Mesothelial cell of epicardium (in vitro differentiated cells): ENCODE measurements at regions not wholly inside any gene's neighbourhood (a gene's known extent, or its start where the extent isn't known, plus 50 kb on each side); places are given as distances from the start of the nearest gene placed in this dataset.
"Not testable (repeated sequence)": the region's sequence is repeated elsewhere in the genome, so short reads cannot be mapped to it uniquely, and the experiment has no call there.

Experiments
- DNase-seq, 2 experiments: peaks; one replicate each; pipeline ENCODE4 v3.0.0; 2021; ENCODE audit warnings: low spot score in 2 of 2; ENCODE audit not compliant: unreplicated experiment in 2 of 2
- H3K27ac Mint-ChIP-seq: 2 replicates; pipeline ENCODE4 v1.8.0; 2021; ENCODE audit warnings: mixed read lengths
- H3K27me3 Mint-ChIP-seq: 2 replicates; pipeline ENCODE4 v1.8.0; 2021; ENCODE audit warnings: low read depth, mixed read lengths
- H3K36me3 Mint-ChIP-seq: 2 replicates; pipeline ENCODE4 v1.8.0; 2021; ENCODE audit warnings: mixed read lengths
- H3K4me1 Mint-ChIP-seq: 2 replicates; pipeline ENCODE4 v1.8.0; 2021; ENCODE audit warnings: mixed read lengths
- H3K4me3 Mint-ChIP-seq: 2 replicates; pipeline ENCODE4 v1.8.0; 2021; ENCODE audit warnings: mild to moderate bottlenecking, moderate library complexity, mixed read lengths
- H3K9me3 Mint-ChIP-seq: 2 replicates; pipeline ENCODE4 v1.8.0; 2021; ENCODE audit warnings: mixed read lengths
- TF ChIP-seq, protein P1 (sequence below): fragments of 200-600 bp; sonication (generic); IDR thresholded peaks from one replicate; pipeline ENCODE4 v1.5.0; 2021; ENCODE audit warnings: antibody characterized with exemption; ENCODE audit not compliant: unreplicated experiment

DNA sequence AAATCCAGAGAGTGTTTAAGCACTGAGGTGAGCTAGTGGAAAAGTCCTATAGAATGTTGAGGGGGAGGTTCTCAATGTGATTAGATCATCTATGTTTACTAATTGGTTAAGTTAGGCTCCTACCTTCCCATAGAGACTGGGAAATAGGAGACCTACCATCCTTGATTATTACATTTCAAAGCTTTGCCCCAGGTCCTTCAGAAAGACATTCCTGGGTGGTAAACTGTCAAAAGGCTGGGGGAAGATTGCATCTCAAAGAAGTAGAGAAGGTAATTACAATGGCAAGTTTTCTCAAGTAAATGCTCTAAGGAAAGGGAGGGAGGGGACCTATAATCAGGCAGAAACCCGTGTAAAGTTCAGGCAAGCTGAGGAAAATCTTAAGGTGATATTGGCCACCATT lies 247.8 kb upstream of the SMIM30 start:
- TF ChIP-seq, protein P1, sequence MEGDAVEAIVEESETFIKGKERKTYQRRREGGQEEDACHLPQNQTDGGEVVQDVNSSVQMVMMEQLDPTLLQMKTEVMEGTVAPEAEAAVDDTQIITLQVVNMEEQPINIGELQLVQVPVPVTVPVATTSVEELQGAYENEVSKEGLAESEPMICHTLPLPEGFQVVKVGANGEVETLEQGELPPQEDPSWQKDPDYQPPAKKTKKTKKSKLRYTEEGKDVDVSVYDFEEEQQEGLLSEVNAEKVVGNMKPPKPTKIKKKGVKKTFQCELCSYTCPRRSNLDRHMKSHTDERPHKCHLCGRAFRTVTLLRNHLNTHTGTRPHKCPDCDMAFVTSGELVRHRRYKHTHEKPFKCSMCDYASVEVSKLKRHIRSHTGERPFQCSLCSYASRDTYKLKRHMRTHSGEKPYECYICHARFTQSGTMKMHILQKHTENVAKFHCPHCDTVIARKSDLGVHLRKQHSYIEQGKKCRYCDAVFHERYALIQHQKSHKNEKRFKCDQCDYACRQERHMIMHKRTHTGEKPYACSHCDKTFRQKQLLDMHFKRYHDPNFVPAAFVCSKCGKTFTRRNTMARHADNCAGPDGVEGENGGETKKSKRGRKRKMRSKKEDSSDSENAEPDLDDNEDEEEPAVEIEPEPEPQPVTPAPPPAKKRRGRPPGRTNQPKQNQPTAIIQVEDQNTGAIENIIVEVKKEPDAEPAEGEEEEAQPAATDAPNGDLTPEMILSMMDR, result no peak
- no peaks in the 10 kb centered on the region for H3K4me1 Mint-ChIP-seq
- H3K27ac Mint-ChIP-seq, result no peak overlapping the region
- no peak overlapping the region for H3K4me3 Mint-ChIP-seq
- peaks cover 2% of the 10 kb centered on the region for H3K27me3 Mint-ChIP-seq
- DNase-seq, result no peak
- peaks cover 12% of the 10 kb centered on the region for H3K9me3 Mint-ChIP-seq
- no peaks in the 10 kb centered on the region for H3K36me3 Mint-ChIP-seq

DNA sequence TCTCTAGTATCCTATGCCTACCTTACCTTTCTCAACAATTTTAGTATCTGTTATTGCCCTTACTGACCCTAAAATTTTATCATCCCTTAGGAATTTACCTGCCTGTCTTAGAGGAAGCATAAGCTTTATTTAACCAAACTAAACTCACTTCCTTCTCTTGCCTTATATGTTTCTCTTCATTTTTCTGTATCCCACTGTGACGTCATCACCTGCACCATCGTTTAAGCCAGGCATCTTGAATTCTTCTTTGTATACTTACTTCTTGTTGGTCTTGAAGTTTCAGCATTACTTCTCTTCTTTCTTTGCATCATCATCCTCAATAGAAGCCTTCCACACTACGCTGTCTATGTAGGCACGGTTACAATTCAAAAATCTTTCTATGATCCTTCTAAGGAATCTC lies 231.0 kb upstream of the SMIM30 start:
- H3K27ac Mint-ChIP-seq, result no peak overlapping the region
- H3K9me3 Mint-ChIP-seq, result no peaks in the 10 kb centered on the region
- H3K4me3 Mint-ChIP-seq, result no peak overlapping the region
- peaks cover 3% of the 10 kb centered on the region for H3K27me3 Mint-ChIP-seq
- DNase-seq, result no peak
- H3K4me1 Mint-ChIP-seq, result peaks cover 3% of the 10 kb centered on the region
- TF ChIP-seq, protein P1, result no peak
- no peaks in the 10 kb centered on the region for H3K36me3 Mint-ChIP-seq

DNA sequence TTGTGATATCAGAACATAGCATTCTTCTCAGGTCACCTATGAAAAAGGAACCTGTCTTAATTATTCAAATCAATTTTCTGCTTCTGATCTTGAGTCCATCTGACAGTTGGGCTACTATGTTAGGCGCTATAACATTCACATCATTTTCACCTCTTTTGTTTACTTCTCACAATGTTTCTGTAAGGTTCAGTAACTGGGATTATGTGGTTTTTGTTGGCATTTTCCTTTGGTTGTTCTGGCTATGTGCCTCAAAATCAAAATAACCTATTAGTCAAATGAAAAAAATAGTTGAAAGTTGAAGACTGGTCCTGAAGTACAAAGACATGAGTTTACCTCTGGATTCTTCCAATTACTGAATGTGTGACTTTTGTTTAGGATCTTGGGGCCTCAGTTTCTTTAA lies 221.3 kb upstream of the SMIM30 start:
- TF ChIP-seq, protein P1, result no peak
- no peak overlapping the region for H3K4me3 Mint-ChIP-seq
- no peak for DNase-seq
- no peaks in the 10 kb centered on the region for H3K27me3 Mint-ChIP-seq
- peaks cover 14% of the 10 kb centered on the region for H3K9me3 Mint-ChIP-seq
- H3K27ac Mint-ChIP-seq, result no peak overlapping the region
- H3K36me3 Mint-ChIP-seq, result no peaks in the 10 kb centered on the region
- H3K4me1 Mint-ChIP-seq, result peaks cover under 1% of the 10 kb centered on the region

DNA sequence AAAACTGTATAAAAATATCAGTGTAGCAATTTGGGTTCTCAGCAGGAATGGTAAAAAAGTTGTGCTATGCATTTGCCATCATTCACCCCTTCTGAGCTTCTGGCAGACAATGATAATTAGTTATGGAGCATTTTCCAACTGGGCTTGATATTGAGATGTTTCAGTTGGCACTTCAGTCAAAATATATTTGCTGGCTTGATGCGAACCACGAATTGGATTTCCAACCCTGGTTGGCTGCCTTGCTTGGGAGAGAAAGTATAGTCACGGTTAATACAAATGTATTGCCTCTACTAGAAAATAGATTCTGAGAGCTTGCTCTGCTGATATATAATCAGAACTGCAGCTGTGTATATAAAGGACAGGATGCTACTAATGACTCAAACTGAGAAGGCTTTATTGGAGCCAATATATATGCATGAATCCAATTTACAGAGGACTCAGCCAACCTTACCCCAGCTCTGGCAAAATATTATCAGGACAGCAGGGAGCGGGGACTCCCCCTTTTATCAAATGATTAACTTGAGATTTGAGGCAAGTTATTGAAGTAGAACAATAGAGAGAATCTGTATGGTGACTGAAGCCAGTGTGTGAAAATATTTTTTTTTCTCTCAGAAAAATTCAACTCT lies 219.8 kb upstream of the SMIM30 start:
- TF ChIP-seq, protein P1, result no peak
- H3K27me3 Mint-ChIP-seq, result no peaks in the 10 kb centered on the region
- H3K4me1 Mint-ChIP-seq, result no peaks in the 10 kb centered on the region
- H3K27ac Mint-ChIP-seq, result no peak overlapping the region
- peaks cover 22% of the 10 kb centered on the region for H3K9me3 Mint-ChIP-seq
- no peaks in the 10 kb centered on the region for H3K36me3 Mint-ChIP-seq
- H3K4me3 Mint-ChIP-seq, result no peak overlapping the region
- DNase-seq, result no peak

DNA sequence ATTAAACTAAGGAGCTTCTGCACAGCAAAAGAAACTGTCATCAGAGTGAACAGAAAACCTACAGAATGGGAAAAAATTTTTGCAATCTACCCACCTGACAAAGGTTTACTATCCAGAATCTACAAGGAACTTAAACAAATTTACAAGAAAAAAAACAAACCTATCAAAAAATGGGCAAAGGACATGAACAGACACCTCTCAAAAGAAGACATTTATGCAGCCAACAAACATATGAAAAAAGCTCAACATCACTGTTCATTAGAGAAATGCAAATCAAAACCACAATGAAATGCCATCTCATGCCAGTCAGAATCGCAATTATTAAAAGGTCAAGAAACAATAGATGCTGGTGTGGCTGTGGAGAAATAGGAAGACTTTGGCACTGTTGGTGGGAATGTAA lies 218.5 kb upstream of the SMIM30 start:
- not testable (repeated sequence) for H3K27me3 Mint-ChIP-seq, H3K36me3 Mint-ChIP-seq, H3K4me3 Mint-ChIP-seq, H3K4me1 Mint-ChIP-seq, H3K27ac Mint-ChIP-seq, DNase-seq
- peaks cover 34% of the 10 kb centered on the region for H3K9me3 Mint-ChIP-seq

DNA sequence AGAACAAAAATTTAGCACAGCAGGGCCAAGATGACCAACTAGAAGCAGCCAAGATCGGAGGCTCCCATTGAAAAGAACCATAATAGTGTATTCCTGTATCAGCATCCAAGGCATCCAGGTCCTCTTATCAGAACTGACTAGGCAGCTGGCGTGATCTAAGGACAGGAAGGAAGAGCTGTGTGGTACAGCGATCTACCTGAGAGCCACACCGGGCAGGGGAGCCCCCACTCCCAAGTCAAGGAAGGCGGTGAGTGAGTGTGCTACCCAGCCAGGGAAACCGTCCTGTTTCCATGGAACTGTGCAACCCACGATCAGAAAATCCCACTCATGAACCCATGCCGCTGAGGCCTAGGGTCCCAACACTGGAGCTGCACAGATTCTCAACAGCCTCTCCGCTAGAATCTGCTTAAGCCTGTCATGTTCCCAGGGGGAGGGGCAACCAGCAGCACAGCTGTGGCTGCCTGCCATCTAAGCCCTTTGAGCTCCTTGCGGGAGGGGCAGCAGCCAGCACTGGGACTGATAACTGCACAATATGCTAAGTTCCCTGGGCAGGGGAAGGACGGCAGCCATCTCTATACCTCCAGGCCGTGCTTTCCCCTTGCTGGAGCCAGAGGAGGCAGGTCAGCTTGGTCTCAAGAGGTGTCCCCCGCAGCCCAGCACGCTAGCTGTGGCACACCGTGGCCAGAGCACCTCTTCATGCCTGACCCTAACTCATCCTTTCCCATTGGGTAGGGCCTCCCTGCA lies 213.0 kb upstream of the SMIM30 start:
- H3K9me3 Mint-ChIP-seq, result peaks cover 26% of the 10 kb centered on the region
- H3K4me3 Mint-ChIP-seq, result no peak overlapping the region
- H3K4me1 Mint-ChIP-seq, result no peaks in the 10 kb centered on the region
- no peaks in the 10 kb centered on the region for H3K36me3 Mint-ChIP-seq
- no peaks in the 10 kb centered on the region for H3K27me3 Mint-ChIP-seq
- TF ChIP-seq, protein P1, result no peak
- H3K27ac Mint-ChIP-seq, result no peak overlapping the region
- no peak for DNase-seq
